SK-N-MC (cell line): ENCODE measurements at regions not wholly inside any gene's neighbourhood (a gene's known extent, or its start where the extent isn't known, plus 50 kb on each side); places are given as distances from the start of the nearest gene placed in this dataset.

Experiments
- EZH2 ChIP-seq: fragments of 200-600 bp; sonication (generic); IDR thresholded peaks from one replicate; pipeline ENCODE4 v1.6.1; 2017; ENCODE audit warnings: antibody characterized with exemption
- FOXP2 ChIP-seq: optimal IDR thresholded peaks from 2 replicates; pipeline ENCODE3; 2011; ENCODE audit warnings: mild to moderate bottlenecking, moderate library complexity; ENCODE audit not compliant: insufficient read depth; ENCODE audit errors: extremely low read length, control extremely low read depth
- POLR2AphosphoS5 ChIP-seq: IDR thresholded peaks from 2 replicates; pipeline ENCODE4 v1.6.1; 2012; ENCODE audit warnings: mild to moderate bottlenecking, low read depth, low read length, borderline replicate concordance

DNA sequence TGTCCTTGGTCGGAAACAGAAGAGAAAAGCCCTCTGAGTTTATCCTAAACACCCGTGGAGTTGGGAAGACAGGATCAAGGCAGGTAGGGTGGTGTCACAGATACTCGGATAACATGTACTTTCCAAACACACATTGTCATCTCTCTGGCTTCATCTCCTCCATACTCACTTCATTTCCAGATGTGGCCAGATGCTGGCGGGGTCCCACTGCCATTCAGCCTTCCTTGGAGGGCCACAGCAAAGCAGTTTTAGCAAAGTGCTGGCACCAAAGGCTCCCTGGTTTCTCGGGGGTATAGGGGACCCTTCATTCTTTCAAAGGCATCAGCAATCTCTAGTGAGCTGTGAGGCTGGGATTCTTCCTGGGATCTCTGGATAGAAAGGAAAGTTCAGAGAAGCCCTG is 539.5 kb downstream of the TCERG1L start:
- no peak for TF ChIP-seq FOXP2
- TF ChIP-seq POLR2AphosphoS5, result no peak
- TF ChIP-seq EZH2, result no peak
